Activated CD4-positive, alpha-beta T cell treated with anti-CD3 and anti-CD28 coated beads for 48 hours (primary cell): ENCODE measurements at regions not wholly inside any gene's neighbourhood (a gene's known extent, or its start where the extent isn't known, plus 50 kb on each side); places are given as distances from the start of the nearest gene placed in this dataset.

ENCODE experiments used
- DNase-seq: peaks from one replicate; pipeline ENCODE4 v3.0.0-alpha.2; 2020

DNA sequence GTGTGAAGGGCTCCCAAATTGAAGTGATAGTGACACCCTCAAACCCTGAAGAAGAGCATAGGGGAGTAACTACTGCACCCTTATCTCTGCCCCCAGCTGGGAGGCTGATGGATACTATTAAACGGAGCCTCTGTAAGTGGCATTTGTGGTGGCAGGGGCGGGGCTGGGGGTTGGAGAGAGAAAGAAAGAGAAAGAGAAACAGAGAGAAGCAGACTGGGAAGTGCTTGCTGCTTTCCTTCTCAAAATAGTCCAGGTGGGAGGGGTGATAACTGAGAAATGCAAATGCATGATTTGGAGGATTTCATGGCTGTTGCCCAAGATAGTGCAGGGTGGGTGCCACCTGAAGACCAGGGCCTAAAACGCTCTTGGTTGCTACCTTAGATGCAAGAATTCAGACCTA lies 253.5 kb upstream of the GATB start:
- DNase-seq = peak; percentile 57

DNA sequence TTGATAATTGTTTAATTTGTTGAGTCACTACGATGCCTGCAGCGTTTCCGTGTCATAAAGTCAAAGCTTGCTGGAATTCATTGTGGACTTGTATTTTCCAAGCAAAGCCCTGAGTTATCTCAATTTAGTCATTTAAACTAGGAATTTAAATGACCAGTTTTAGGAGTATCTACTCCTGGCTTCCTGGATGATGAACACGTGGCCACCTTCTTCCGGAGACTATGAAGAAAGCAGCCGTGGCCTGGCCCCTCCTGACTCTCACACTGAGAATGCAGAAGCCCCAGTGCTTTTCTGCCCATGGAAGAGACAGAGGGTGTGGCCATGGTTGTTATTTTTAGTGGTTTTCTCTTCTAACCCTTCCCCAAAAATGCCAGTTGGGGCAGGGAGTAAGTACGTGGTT lies 250.7 kb upstream of the GATB start:
- DNase-seq = no peak

GRCh38 chr4:152010710-152011079 lies 249.9 kb upstream of the GATB start:
- DNase-seq = no peak

GRCh38 chr4:152009983-152010709 lies 249.3 kb upstream of the GATB start:
- DNase-seq = no peak

- no peak for DNase-seq
Observed at GRCh38 chr4:152009031-152009670, 248.3 kb upstream of the GATB start.

DNA sequence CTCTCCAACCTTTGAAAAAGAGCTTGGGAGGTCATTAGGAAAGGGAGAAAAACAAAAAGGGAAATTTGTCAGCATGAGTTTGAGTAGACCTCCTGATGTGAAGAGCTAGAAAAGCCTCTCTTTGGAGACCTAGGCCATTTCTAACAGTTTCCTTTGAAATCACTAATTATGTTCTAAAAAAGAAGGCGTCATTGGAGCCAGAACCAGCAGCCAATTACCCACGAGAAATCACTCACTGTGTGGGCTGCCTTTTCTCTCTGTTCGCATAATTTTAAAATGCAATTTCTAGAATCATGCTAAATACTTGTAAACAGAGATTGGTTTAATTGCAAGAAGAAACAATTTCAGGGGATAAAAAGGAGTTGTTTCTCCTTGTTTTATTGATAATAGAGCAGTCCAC lies 246.3 kb upstream of the GATB start:
- DNase-seq = no peak

DNA sequence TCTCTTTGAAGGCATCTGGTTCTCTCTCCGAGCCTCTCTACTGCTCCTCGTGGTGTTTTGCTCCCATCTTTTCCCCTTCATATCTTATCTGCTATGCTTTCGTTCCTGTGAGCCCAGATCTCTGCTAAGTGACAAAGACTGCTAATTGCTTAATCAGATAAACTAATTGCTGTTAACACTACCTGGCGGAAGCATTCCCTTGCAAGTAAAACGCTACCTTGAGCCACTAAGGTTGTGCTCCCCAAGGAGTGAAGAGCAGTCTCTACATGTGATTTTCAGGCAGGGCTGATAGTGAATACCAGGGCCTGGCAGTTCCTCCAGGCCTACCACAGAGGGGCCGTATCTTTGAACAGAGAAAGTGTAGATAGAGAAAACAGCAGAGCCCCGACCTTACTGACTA lies 244.0 kb upstream of the GATB start:
- no peak for DNase-seq

DNA sequence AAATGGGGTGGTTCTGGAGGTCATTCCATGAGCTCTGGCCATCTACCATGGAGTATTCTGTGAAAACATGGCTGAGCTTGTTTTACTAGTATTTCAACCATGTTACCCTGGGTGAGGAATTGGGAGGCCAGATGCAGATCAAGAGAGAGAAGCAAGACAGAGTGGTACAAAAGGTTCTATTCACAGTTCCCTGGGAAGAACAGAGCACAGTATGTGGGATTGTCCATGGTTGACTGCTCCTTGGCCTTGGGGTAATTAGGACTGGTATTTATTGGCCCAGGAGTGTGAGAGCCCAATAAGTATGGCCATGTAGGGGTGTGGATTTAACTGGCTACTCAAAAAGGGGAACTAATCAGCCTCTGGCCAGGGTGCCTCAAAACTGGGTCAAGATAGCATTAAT lies 239.7 kb upstream of the GATB start:
- no peak for DNase-seq

- DNase-seq = no peak
Observed at GRCh38 chr4:151998723-151999122, 237.9 kb upstream of the GATB start.

DNA sequence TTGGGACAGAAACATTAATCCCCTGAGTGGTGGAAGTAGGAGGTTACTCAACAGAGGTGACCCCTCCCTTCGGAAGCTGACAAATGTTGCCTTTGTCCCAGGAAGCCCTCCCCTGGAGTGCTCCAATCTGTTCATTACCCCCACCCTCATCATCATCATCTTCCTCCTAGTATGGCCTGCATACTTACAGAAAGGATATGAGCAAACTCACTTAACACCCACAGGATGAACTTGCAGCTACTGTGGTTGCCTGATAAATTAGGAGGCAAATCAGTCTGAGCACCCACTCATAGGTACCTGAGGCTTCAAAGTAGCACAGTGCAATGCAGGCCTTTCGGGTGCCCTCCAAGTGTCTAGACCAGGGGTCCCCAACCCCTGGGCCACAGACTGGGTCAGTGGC lies 236.7 kb upstream of the GATB start:
- DNase-seq = no peak

GRCh38 chr4:151994429-151994828 lies 233.6 kb upstream of the GATB start:
- DNase-seq = no peak

- DNase-seq = no peak
Observed at GRCh38 chr4:151993521-151993920, 232.7 kb upstream of the GATB start.

DNA sequence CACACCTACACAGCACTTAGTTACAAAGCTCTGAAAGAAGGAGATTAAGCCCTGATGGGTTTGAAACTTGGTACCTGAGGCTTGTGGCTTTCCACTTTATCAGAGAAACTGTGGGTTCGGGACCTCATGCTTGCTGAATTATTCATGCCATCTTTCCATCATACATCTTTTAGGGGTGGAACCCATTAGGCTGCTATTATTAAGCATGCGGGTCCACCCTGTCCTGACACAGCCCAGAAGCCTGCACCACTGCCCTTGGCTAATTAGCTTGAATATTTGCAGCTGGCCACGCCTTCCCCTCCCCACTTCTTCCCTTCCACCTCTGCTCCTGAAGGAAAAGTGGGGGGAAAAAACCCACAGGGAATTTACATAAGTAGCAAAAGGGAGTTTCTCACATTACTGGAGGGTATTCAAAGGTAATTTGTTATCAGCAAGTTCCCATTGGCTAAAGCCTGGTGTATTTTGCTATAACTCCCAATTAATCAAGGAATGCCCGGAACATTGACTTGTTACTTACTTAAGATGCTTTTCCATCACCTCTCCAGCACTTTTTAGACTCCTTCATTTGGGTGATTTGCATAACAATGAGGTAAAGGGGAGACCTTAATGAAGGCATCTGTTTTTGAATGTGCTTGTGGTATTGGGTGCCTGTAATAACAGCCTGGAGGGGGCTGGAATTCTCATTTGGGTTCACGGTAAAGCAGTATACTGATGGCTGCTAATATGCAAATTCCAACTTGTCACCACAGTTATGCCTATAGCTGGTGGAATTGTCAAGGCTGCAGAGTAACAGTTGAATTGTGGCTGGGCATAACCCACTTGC lies 231.7 kb upstream of the GATB start:
- DNase-seq = no peak

- DNase-seq = no peak
Observed at GRCh38 chr4:151991884-151992167, 231.0 kb upstream of the GATB start.

DNA sequence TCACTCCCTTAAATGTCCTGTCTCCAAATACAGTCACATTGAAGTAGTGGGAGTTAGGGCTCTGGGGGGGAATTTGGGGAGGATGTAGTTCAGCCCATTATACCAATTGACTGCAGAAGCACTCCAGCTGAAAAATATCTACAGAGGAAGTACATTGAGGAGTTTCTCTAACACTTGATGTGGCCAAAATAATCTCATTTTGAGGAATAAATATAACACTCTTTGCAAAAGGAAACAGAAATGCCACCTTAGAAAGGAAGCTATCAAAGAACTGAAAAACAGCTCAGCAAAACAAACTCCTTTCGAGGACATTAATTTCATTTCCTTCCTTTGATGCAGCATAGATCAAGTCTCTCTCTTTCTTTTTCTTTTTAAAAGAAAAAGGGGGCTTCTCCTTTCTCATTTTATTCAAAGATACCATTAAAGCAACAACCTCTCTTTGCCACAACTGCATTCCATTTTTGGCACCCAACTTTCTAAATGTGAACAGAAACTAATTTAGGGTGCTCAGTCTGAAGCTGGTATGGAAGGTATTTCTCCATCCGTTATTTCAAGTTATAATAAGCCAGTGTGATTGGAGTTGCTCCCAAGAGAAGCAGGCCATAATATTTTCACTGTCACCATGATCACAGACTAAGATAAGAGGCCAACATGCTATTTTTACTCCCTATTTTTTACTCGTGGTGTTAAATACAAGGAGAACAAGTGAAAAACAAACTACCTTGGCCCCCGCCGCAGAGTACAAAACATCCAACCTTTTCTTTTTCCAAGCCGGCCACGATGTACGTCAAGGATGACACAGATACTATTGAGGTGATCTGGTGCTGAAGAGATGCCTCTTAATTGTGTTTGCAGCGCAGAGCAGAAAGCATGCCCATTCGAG lies 230.4 kb upstream of the GATB start:
- no peak for DNase-seq

DNA sequence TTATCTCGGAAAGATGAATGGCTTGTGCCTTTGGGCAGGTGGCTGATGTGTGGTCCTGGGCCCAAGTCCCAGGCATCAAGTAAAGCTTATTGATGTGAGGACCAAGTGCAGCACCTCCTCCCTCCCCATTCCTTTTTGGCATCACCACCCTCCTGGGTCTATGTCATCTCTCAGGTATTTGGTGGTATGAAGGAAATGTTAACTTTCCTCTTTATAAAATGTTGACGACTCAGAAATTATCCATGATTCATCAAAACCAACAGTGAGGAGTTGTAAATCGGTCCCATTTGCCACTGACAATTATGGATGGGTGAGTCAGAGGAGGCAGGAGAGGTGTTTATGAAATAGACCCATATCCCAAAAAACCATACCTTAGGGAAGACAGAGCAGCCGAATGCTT lies 229.4 kb upstream of the GATB start:
- DNase-seq = no peak

GRCh38 chr4:151988591-151988990 lies 227.8 kb upstream of the GATB start:
- DNase-seq = no peak

DNA sequence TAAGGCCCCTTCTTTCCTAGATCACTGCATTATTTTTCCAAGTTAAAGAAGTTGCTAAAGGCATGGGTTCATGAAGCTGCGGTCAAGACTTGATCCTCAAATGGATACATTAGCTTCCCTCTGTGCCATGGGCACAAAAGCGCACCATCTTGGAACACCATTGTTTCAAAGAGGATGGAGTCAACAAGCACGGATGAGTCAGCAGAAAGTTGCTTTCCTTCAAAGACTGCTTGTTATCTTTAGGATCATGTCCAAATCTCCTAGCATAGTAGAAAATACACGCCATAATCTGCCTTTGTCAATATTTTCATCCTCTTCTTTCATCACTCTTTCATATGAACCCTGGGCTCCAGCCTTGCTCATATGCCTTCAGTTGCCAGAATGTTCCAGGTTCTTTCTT lies 226.8 kb upstream of the GATB start:
- DNase-seq = no peak

- no peak for DNase-seq
Observed at GRCh38 chr4:151983854-151984253, 223.0 kb upstream of the GATB start.

DNA sequence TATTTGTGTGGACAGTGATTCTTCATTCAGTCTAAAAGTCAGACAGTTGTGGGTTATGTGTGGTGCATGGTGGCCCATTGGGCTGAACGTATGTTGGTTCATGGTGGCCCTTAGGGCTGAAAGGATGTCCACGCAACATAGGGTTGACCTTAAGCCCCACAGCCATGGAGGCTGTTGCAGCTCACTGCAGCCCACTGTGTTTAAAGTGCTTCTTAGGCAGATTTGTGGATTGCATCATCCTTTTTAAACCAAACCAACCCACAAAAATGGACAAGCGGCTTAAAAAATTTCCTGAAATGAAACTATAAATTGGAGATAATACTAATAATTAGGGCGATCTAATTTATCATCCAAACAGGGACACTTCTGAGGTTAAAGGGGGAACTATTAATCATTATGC lies 219.0 kb upstream of the GATB start:
- DNase-seq = no peak

DNA sequence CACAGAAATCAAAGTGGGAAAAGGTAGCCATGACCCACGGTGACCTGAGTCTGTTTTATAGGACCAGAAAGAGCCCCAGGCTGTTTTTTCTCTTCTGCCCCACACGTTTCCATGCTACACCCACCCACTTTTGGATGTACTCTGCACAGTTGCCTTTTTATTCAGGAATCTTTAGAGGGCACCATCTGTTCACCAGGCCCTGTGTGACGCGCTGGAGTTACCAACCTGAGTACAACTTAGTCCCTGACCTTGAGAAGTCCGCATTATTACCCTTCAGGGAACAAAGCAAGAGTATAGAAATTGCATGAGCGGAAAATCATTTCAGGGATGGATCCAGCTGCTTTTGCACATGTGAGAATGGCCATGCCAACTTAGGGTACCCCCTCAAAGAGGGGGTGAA lies 207.8 kb upstream of the GATB start:
- DNase-seq = no peak

DNA sequence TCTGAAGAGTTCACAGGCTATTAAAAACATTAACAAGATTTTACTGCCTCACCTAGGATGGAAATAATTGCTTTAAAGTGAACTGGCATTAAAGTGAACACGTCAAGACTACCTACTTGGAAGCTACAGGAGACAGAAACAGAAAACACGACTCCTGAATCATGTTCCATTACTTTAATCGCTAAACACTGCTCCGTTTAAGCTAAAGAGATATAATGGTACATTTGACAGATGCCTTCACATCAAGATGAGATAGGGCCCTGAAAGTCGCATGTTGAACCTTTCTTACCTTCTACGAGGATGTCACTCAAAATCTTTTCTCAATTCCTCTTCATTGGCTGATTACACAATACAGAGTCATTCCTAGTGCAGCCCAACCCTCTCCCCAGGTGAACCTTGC lies 206.3 kb upstream of the GATB start:
- DNase-seq = no peak

GRCh38 chr4:151962138-151962823 lies 201.5 kb upstream of the GATB start:
- DNase-seq = no peak
